HL-60 (cell line): ENCODE measurements at regions not wholly inside any gene's neighbourhood (a gene's known extent, or its start where the extent isn't known, plus 50 kb on each side); places are given as distances from the start of the nearest gene placed in this dataset.

Experiments used
- DNase-seq, 2 experiments: peaks; one replicate each; pipeline ENCODE4 v3.0.0-alpha.2; 2010 to 2020; ENCODE audit warnings: low read depth in 1 of 2, low spot score in 1 of 2
- H3K27ac ChIP-seq: fragments of 250-450 bp; sonication (Bioruptor Pico); replicated peaks from 2 replicates; pipeline ENCODE4 v1.5.1; 2020; ENCODE audit warnings: mild to moderate bottlenecking, moderate library complexity
- H3K27me3 ChIP-seq: fragments of 250-450 bp; sonication (Bioruptor Pico); 2 replicates; pipeline ENCODE4 v1.5.1; 2021; ENCODE audit warnings: mild to moderate bottlenecking, moderate library complexity; ENCODE audit not compliant: insufficient read depth, poor library complexity, severe bottlenecking
- H3K4me3 ChIP-seq: replicated peaks from 2 replicates; pipeline ENCODE4 v1.5.1; 2011; ENCODE audit warnings: mild to moderate bottlenecking, control low read depth, low read length; ENCODE audit not compliant: insufficient read depth
- GABPA ChIP-seq: IDR thresholded peaks from 2 replicates; pipeline ENCODE4 v1.6.1; 2012; ENCODE audit warnings: low read depth
- POLR2AphosphoS5 ChIP-seq: IDR thresholded peaks from 2 replicates; pipeline ENCODE4 v1.6.1; 2012; ENCODE audit warnings: low read depth
- SPI1 ChIP-seq: IDR thresholded peaks from 2 replicates; pipeline ENCODE4 v1.6.1; 2012; ENCODE audit warnings: low read depth, mild to moderate bottlenecking, borderline replicate concordance
- TF ChIP-seq, protein P1 (sequence below): IDR thresholded peaks from 2 replicates; pipeline ENCODE4 v1.6.1; 2012; ENCODE audit warnings: low read depth; ENCODE audit not compliant: insufficient replicate concordance
- TF ChIP-seq, protein P2 (sequence below): IDR thresholded peaks from one replicate; pipeline ENCODE4 v1.5.1; 2011; ENCODE audit warnings: low read length, control low read depth, inconsistent platforms; ENCODE audit not compliant: insufficient read depth

DNA sequence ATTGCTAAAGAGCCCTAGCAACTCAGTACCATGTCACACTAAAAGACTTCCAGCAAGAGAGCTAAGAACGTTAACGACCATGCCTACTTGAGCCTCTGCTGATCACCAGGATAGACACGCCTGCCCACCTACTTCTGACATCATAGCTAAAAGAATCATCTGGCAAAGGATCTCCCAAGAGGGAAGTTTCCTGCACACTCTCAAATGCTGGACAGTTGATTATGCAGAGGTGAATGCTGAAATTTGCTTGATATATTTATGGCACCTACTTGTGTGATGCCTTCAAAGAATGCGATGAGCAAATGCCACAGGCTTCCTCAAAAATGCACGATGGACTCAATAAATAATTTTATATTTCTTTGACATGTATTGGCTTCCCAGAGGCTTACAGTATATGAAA, 113.6 kb downstream of the GALC start:
- no peaks in the 10 kb centered on the region for H3K27me3 ChIP-seq
- TF ChIP-seq GABPA (no peak), POLR2AphosphoS5 (no peak), SPI1 (no peak)
- TF ChIP-seq, protein P1, sequence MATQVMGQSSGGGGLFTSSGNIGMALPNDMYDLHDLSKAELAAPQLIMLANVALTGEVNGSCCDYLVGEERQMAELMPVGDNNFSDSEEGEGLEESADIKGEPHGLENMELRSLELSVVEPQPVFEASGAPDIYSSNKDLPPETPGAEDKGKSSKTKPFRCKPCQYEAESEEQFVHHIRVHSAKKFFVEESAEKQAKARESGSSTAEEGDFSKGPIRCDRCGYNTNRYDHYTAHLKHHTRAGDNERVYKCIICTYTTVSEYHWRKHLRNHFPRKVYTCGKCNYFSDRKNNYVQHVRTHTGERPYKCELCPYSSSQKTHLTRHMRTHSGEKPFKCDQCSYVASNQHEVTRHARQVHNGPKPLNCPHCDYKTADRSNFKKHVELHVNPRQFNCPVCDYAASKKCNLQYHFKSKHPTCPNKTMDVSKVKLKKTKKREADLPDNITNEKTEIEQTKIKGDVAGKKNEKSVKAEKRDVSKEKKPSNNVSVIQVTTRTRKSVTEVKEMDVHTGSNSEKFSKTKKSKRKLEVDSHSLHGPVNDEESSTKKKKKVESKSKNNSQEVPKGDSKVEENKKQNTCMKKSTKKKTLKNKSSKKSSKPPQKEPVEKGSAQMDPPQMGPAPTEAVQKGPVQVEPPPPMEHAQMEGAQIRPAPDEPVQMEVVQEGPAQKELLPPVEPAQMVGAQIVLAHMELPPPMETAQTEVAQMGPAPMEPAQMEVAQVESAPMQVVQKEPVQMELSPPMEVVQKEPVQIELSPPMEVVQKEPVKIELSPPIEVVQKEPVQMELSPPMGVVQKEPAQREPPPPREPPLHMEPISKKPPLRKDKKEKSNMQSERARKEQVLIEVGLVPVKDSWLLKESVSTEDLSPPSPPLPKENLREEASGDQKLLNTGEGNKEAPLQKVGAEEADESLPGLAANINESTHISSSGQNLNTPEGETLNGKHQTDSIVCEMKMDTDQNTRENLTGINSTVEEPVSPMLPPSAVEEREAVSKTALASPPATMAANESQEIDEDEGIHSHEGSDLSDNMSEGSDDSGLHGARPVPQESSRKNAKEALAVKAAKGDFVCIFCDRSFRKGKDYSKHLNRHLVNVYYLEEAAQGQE: no peak
- TF ChIP-seq, protein P2, sequence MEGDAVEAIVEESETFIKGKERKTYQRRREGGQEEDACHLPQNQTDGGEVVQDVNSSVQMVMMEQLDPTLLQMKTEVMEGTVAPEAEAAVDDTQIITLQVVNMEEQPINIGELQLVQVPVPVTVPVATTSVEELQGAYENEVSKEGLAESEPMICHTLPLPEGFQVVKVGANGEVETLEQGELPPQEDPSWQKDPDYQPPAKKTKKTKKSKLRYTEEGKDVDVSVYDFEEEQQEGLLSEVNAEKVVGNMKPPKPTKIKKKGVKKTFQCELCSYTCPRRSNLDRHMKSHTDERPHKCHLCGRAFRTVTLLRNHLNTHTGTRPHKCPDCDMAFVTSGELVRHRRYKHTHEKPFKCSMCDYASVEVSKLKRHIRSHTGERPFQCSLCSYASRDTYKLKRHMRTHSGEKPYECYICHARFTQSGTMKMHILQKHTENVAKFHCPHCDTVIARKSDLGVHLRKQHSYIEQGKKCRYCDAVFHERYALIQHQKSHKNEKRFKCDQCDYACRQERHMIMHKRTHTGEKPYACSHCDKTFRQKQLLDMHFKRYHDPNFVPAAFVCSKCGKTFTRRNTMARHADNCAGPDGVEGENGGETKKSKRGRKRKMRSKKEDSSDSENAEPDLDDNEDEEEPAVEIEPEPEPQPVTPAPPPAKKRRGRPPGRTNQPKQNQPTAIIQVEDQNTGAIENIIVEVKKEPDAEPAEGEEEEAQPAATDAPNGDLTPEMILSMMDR: no peak
- H3K27ac ChIP-seq: no peak overlapping the region
- no peak overlapping the region for H3K4me3 ChIP-seq
- DNase-seq: no peak

DNA sequence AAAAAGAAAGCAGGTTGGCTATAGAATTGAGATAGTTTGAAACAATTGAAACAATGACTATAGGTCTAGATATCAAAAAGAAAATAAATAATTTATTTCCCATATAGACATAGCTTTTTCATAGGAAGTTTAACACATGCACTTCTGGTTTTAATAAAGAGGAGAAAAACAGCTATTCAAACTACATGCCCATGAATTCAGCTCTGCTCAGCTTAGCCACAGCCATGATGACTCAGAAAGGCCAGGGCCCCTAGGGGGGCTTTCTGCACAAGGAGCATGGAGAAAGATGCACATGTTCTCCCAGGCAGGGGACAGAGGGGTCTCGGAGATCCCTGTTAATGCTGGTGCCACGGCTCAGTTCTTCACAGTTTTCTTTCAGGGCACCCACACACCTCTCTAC, 114.0 kb downstream of the GALC start:
- no peak overlapping the region for H3K27ac ChIP-seq
- TF ChIP-seq POLR2AphosphoS5 (no peak), GABPA (no peak), SPI1 (no peak)
- TF ChIP-seq, protein P1: no peak
- TF ChIP-seq, protein P2: no peak
- H3K4me3 ChIP-seq: no peak overlapping the region
- H3K27me3 ChIP-seq: no peaks in the 10 kb centered on the region
- DNase-seq: no peak

DNA sequence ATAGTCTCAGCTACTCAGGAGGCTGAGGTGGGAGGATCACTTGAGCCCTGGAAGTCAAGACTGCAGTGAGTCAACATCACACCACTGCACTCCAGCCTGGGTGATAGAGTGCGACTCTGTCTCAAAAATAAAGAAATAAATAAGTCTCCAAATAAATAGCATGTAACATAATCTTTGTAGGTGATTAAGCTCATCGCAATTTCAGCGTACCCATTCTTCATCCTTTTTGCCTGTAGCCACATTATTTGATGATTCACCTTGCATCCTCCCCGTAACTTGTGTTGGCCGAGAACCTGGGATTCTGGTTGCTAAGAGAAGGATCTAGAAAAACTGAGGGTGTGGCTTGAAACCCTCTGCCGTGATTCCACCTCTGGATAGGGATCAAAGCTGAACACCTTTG, 115.1 kb downstream of the GALC start:
- H3K27me3 ChIP-seq: no peaks in the 10 kb centered on the region
- H3K27ac ChIP-seq: no peak overlapping the region
- TF ChIP-seq GABPA (no peak), SPI1 (no peak), POLR2AphosphoS5 (no peak)
- TF ChIP-seq, protein P1: no peak
- TF ChIP-seq, protein P2: no peak
- no peak overlapping the region for H3K4me3 ChIP-seq
- DNase-seq: no peak
